Activated CD4-positive, alpha-beta T cell treated with anti-CD3 and anti-CD28 coated beads for 48 hours (primary cell): ENCODE measurements at regions not wholly inside any gene's neighbourhood (a gene's known extent, or its start where the extent isn't known, plus 50 kb on each side); places are given as distances from the start of the nearest gene placed in this dataset.
"Not testable (repeated sequence)": the region's sequence is repeated elsewhere in the genome, so short reads cannot be mapped to it uniquely, and the experiment has no call there.

Source experiments
- DNase-seq: peaks from one replicate; pipeline ENCODE4 v3.0.0-alpha.2; 2020

GRCh38 chr17:64771980-64772844 lies 110.1 kb upstream of the SMURF2 start:
- DNase-seq: no peak

GRCh38 chr17:64769712-64770111 lies 107.6 kb upstream of the SMURF2 start:
- no peak for DNase-seq

- DNase-seq: no peak
Observed at GRCh38 chr17:64767269-64767997, 105.3 kb upstream of the SMURF2 start.

GRCh38 chr17:64765191-64765889 lies 103.2 kb upstream of the SMURF2 start:
- DNase-seq: no peak

GRCh38 chr17:64750891-64751677 lies 89.0 kb upstream of the SMURF2 start:
- DNase-seq: no peak

GRCh38 chr17:64750478-64750877 lies 88.4 kb upstream of the SMURF2 start:
- no peak for DNase-seq

GRCh38 chr17:64749306-64749705 lies 87.2 kb upstream of the SMURF2 start:
- no peak for DNase-seq

- no peak for DNase-seq
Observed at GRCh38 chr17:64747938-64748540, 85.9 kb upstream of the SMURF2 start.

- no peak for DNase-seq
Observed at GRCh38 chr17:64742326-64742725, 80.2 kb upstream of the SMURF2 start.

- not testable (repeated sequence) for DNase-seq
Observed at GRCh38 chr17:64741916-64742315, 79.8 kb upstream of the SMURF2 start.

- no peak for DNase-seq
Observed at GRCh38 chr17:64741038-64741641, 79.0 kb upstream of the SMURF2 start.

GRCh38 chr17:64739316-64740058 lies 77.4 kb upstream of the SMURF2 start:
- DNase-seq: no peak

GRCh38 chr17:64736804-64737492 lies 74.8 kb upstream of the SMURF2 start:
- DNase-seq: peak; percentile 63

- DNase-seq: no peak
Observed at GRCh38 chr17:64732336-64733006, 70.4 kb upstream of the SMURF2 start.

GRCh38 chr17:64730023-64730422 lies 67.9 kb upstream of the SMURF2 start:
- DNase-seq: not testable (repeated sequence)

- no peak for DNase-seq
Observed at GRCh38 chr17:64729201-64729600, 67.1 kb upstream of the SMURF2 start.

- no peak for DNase-seq
Observed at GRCh38 chr17:64728041-64728695, 66.1 kb upstream of the SMURF2 start.

GRCh38 chr17:64726025-64726424 lies 63.9 kb upstream of the SMURF2 start:
- DNase-seq: not testable (repeated sequence)

- DNase-seq: not testable (repeated sequence)
Observed at GRCh38 chr17:64724246-64724645, 62.1 kb upstream of the SMURF2 start.
